WERI-Rb-1 (cell line): ENCODE measurements at regions not wholly inside any gene's neighbourhood (a gene's known extent, or its start where the extent isn't known, plus 50 kb on each side); places are given as distances from the start of the nearest gene placed in this dataset.

Experiments
- DNase-seq: peaks from one replicate; pipeline ENCODE4 v3.0.0-alpha.2; 2020
- H3K27ac ChIP-seq: fragments of 250-450 bp; sonication (Bioruptor Pico); 2 replicates; pipeline ENCODE4 v1.5.1; 2020; ENCODE audit warnings: mild to moderate bottlenecking, moderate library complexity
- H3K27me3 ChIP-seq: fragments of 250-450 bp; sonication (Bioruptor Pico); 2 replicates; pipeline ENCODE4 v1.5.1; 2021; ENCODE audit warnings: mild to moderate bottlenecking, low read depth, moderate library complexity; ENCODE audit not compliant: insufficient read depth, severe bottlenecking
- H3K36me3 ChIP-seq: fragments of 250-450 bp; sonication (Bioruptor Pico); 2 replicates; pipeline ENCODE4 v1.5.1; 2020; ENCODE audit warnings: mild to moderate bottlenecking, moderate library complexity
- H3K4me3 ChIP-seq: 2 replicates; pipeline ENCODE4 v1.5.1; 2011; ENCODE audit warnings: low read depth, mild to moderate bottlenecking, control low read depth, low read length
- H3K9me3 ChIP-seq: fragments of 250-450 bp; sonication (Bioruptor Pico); 2 replicates; pipeline ENCODE4 v1.5.1; 2021; ENCODE audit warnings: mild to moderate bottlenecking, moderate library complexity; ENCODE audit not compliant: severe bottlenecking
- TF ChIP-seq, protein P1 (sequence below): IDR thresholded peaks from 2 replicates; pipeline ENCODE4 v1.5.1; 2011; ENCODE audit warnings: low read depth, mild to moderate bottlenecking, control low read depth, inconsistent platforms, low read length

DNA sequence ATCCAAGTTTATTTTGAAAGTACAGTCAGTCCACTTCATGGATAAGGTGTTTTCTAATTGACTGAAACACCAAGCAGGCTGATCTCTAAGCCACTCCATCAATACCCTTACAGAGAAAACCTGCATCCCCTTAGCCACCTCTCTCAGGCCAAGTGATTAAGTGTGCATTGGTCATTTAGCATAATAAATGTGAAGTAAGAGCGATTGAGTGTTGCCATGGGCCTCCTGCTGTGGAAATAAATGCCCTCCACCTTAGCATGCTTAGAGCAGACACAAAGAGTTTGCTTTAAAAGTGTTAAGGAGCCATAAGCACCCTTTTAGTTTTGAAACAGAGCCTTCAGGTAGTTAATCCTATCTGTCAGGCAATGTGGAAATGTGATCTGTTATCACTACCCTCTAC, 386.5 kb downstream of the GPAT3 start:
- TF ChIP-seq, protein P1, sequence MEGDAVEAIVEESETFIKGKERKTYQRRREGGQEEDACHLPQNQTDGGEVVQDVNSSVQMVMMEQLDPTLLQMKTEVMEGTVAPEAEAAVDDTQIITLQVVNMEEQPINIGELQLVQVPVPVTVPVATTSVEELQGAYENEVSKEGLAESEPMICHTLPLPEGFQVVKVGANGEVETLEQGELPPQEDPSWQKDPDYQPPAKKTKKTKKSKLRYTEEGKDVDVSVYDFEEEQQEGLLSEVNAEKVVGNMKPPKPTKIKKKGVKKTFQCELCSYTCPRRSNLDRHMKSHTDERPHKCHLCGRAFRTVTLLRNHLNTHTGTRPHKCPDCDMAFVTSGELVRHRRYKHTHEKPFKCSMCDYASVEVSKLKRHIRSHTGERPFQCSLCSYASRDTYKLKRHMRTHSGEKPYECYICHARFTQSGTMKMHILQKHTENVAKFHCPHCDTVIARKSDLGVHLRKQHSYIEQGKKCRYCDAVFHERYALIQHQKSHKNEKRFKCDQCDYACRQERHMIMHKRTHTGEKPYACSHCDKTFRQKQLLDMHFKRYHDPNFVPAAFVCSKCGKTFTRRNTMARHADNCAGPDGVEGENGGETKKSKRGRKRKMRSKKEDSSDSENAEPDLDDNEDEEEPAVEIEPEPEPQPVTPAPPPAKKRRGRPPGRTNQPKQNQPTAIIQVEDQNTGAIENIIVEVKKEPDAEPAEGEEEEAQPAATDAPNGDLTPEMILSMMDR: no peak
- Histone ChIP-seq H3K4me3 (no peak overlapping the region), H3K27me3 (no peaks in the 10 kb centered on the region), H3K36me3 (no peaks in the 10 kb centered on the region), H3K9me3 (no peaks in the 10 kb centered on the region), H3K27ac (no peak overlapping the region)
- DNase-seq: no peak

DNA sequence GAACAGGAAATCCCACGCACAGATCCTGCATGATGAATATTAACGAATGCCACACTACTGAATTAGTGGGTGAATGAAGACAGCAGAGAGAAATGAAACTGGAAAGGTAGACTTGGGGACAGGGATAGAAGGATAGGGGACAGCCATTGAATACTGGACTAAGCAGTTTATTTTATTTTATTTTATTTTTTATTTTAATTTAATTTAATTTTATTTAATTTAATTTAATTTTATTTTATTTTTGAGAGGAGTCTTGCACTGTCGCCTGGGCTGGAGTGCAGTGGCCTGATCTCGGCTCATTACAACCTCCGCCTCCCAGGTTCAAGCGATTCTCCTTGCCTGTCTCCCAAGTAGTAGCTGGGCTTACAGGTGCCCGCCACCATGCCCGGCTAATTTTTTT, 385.2 kb downstream of the GPAT3 start:
- DNase-seq: no peak
- TF ChIP-seq, protein P1: no peak
- H3K27me3 ChIP-seq: no peaks in the 10 kb centered on the region
- no peak overlapping the region for H3K27ac ChIP-seq
- H3K4me3 ChIP-seq: no peak overlapping the region
- no peaks in the 10 kb centered on the region for H3K36me3 ChIP-seq
- H3K9me3 ChIP-seq: no peaks in the 10 kb centered on the region

DNA sequence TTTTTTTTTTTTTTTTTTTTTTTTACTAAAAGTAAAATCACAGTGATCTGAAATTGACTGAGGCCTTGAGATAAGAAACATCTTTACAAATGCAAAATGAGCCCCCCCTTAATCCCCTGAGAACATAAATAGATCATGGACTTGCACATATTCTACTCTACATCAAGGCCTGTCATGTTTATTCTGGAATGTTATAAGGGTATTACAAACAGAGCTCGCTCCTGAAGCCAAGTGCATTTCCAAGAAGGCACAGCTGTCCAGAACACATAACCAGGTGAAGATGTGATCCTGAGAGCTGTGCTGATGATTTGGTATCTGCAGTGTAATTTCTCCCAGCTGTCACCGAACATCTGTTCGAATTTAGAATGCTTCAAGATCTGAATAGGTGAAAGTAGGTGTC, 384.5 kb downstream of the GPAT3 start:
- DNase-seq: no peak
- H3K9me3 ChIP-seq: no peaks in the 10 kb centered on the region
- H3K4me3 ChIP-seq: no peak overlapping the region
- H3K27ac ChIP-seq: no peak overlapping the region
- H3K27me3 ChIP-seq: no peaks in the 10 kb centered on the region
- TF ChIP-seq, protein P1: no peak
- no peaks in the 10 kb centered on the region for H3K36me3 ChIP-seq

DNA sequence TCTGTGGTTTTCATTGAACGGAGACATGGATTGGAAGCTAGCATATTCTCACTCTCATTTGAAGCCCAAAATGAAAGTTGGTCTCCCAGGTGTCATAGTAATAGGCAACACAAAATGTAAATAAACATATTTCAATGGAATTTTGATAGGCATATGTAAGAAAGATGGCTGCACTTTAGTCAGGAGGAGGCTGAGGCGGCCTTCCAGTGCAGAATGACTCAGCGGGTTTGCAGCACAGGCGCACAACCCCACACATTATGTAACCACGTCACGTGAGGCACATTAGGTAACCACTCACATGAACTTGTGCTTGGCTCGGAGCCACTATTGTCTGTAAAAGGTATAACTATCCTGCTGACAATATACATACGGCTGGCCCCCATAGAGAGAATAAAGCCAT, 381.7 kb downstream of the GPAT3 start:
- Histone ChIP-seq H3K9me3 (no peaks in the 10 kb centered on the region), H3K36me3 (no peaks in the 10 kb centered on the region), H3K4me3 (no peak overlapping the region), H3K27me3 (no peaks in the 10 kb centered on the region), H3K27ac (no peak overlapping the region)
- no peak for DNase-seq
- TF ChIP-seq, protein P1: no peak

DNA sequence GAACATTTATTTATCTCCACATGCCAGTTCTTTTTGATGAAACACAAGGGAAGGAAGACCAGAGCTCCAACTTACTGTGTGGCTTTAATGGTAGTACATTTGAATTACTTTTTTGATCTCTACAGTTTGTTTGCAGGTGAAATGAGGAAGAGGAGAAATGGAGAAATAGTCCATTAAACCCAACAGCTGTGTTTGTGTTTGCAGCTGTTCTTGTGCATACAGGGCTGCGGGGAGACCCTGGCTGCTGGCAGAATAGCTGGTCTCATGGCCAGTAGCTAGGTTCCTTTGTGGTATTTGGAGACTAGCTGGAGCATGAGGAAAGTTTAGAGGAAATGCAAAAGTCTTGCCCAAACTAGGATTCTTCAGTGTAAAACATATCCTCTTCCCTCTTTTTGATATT, 374.8 kb downstream of the GPAT3 start:
- DNase-seq: no peak
- no peak overlapping the region for H3K4me3 ChIP-seq
- H3K9me3 ChIP-seq: no peaks in the 10 kb centered on the region
- TF ChIP-seq, protein P1: no peak
- H3K36me3 ChIP-seq: no peaks in the 10 kb centered on the region
- H3K27ac ChIP-seq: no peak overlapping the region
- H3K27me3 ChIP-seq: no peaks in the 10 kb centered on the region

DNA sequence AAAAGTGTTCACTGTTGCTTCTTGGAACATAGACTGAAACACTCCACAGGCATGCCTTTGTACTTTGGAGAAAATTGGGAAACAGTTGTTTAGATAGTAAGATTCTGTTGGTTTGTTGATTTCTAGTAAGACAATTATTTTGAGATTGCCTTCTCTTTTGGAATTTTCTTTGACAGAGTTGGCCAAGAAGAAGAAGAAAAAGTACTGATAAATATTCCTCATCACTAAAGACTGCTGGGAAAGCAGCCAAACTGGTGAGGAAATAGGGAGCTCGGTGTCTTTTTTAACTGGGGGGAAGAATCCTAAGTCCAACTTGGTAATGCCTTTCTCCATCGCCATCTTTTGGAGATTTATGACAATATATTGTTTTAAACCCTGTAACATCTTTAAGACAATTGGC, 370.7 kb downstream of the GPAT3 start:
- TF ChIP-seq, protein P1: no peak
- no peak overlapping the region for H3K4me3 ChIP-seq
- no peaks in the 10 kb centered on the region for H3K27me3 ChIP-seq
- no peaks in the 10 kb centered on the region for H3K36me3 ChIP-seq
- no peaks in the 10 kb centered on the region for H3K9me3 ChIP-seq
- H3K27ac ChIP-seq: no peak overlapping the region
- no peak for DNase-seq
